CD4-positive, alpha-beta T cell treated with Interleukin-1 beta for 1 hour (primary cell): ENCODE measurements at regions not wholly inside any gene's neighbourhood (a gene's known extent, or its start where the extent isn't known, plus 50 kb on each side); places are given as distances from the start of the nearest gene placed in this dataset.
"Not testable (repeated sequence)": the region's sequence is repeated elsewhere in the genome, so short reads cannot be mapped to it uniquely, and the experiment has no call there.

Experiments used
- DNase-seq, 2 donors: peaks; one replicate each; pipeline ENCODE4 v3.0.0-alpha.2; 2020 to 2022

- DNase-seq: no peak
These were observed 86.5 kb upstream of the COG2 start for GRCh38 chr1:230555814-230556213.

GRCh38 chr1:230552880-230553279 is 89.4 kb upstream of the COG2 start:
- DNase-seq: no peak

- DNase-seq: not testable (repeated sequence)
These were observed 91.3 kb upstream of the COG2 start for GRCh38 chr1:230550945-230551344.

- no peak for DNase-seq
These were observed 91.9 kb upstream of the COG2 start for GRCh38 chr1:230550428-230550827.

- DNase-seq: no peak
These were observed 92.7 kb upstream of the COG2 start for GRCh38 chr1:230549625-230550024.

- no peak for DNase-seq
These were observed 93.3 kb upstream of the COG2 start for GRCh38 chr1:230548997-230549396.

GRCh38 chr1:230548357-230548756 is 93.9 kb upstream of the COG2 start:
- no peak for DNase-seq

GRCh38 chr1:230545181-230545580 is 97.1 kb upstream of the COG2 start:
- no peak for DNase-seq

- no peak for DNase-seq
These were observed 97.5 kb upstream of the COG2 start for GRCh38 chr1:230544758-230545157.

GRCh38 chr1:230543085-230543484 is 99.2 kb upstream of the COG2 start:
- no peak for DNase-seq

GRCh38 chr1:230542681-230543080 is 99.6 kb upstream of the COG2 start:
- no peak for DNase-seq

GRCh38 chr1:230542054-230542453 is 100.2 kb upstream of the COG2 start:
- no peak for DNase-seq

GRCh38 chr1:230541306-230541705 is 101.0 kb upstream of the COG2 start:
- DNase-seq: no peak

- no peak for DNase-seq
These were observed 101.7 kb upstream of the COG2 start for GRCh38 chr1:230540421-230541155.

- DNase-seq: no peak
These were observed 104.8 kb upstream of the COG2 start for GRCh38 chr1:230537456-230537855.

- no peak for DNase-seq
These were observed 105.6 kb upstream of the COG2 start for GRCh38 chr1:230536641-230537155.

- no peak for DNase-seq
These were observed 108.1 kb upstream of the COG2 start for GRCh38 chr1:230534224-230534623.

GRCh38 chr1:230531103-230531502 is 105.0 kb upstream of the PGBD5 start:
- no peak for DNase-seq

GRCh38 chr1:230519246-230519645 is 93.1 kb upstream of the PGBD5 start:
- DNase-seq: no peak

GRCh38 chr1:230518511-230518910 is 92.4 kb upstream of the PGBD5 start:
- no peak for DNase-seq

- DNase-seq: no peak
These were observed 91.7 kb upstream of the PGBD5 start for GRCh38 chr1:230517786-230518185.

GRCh38 chr1:230517326-230517725 is 91.2 kb upstream of the PGBD5 start:
- DNase-seq: no peak

GRCh38 chr1:230516889-230517288 is 90.8 kb upstream of the PGBD5 start:
- no peak for DNase-seq

- no peak for DNase-seq
These were observed 89.5 kb upstream of the PGBD5 start for GRCh38 chr1:230515451-230516145.
